ENCODE measurements at regions not wholly inside any gene's neighbourhood (a gene's known extent, or its start where the extent isn't known, plus 50 kb on each side); places are given as distances from the start of the nearest gene placed in this dataset.
A peak's percentile ranks its signal among the peaks of the same experiment; 100 is the strongest.

DNA sequence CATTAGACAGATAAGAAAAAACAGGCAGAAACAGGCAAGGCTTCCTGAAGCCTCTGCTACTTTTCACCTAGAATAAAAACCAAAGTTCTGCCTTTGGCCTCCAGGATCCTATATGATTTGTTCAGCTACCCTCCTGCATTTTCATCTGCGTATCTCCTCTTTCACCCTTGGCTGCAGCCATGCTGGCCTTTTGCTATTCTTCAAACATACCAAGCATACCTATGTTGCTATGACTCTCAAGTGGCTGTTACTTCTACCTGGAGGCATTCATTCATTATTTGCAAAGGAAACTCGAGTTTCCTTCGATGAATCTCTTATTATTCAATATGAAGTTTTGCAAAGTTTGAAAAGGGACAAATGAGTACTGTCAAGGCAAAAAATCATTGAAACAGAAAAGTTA lies 106.4 kb upstream of the HNMT start:
- no peaks in the 10 kb centered on the region for H3K9me2 ChIP-seq (replicated peaks; ENCODE audit: insufficient read depth, low read length)
- H3K27me3 ChIP-seq (ENCODE audit: low read length): no peaks in the 10 kb centered on the region; the same call in 1 of the 2 replicates
- no peak for TF ChIP-seq EZH2phosphoT487 (conservative IDR thresholded peaks at IDR 0.05; ENCODE audit: low read length)
- H2AFZ ChIP-seq (ENCODE audit: low read depth, low read length, severe bottlenecking): no peak overlapping the region
- H4K20me1 ChIP-seq (ENCODE audit: low read depth, low read length): no peaks in the 10 kb centered on the region
- no peaks in the 10 kb centered on the region for H3K9me3 ChIP-seq (ENCODE audit: insufficient read depth, low read length)
- no peaks in the 10 kb centered on the region for H3K79me2 ChIP-seq (ENCODE audit: insufficient read depth, low read length)
- H3K9ac ChIP-seq (ENCODE audit: low read length): no peak overlapping the region
- H3K4me3 ChIP-seq (ENCODE audit: insufficient read depth, low read length, poor library complexity, severe bottlenecking): no peak overlapping the region
- H3K27ac ChIP-seq (ENCODE audit: low read depth, low read length): no peak overlapping the region
- H3F3A ChIP-seq (ENCODE audit: insufficient read depth): no peaks in the 10 kb centered on the region
- H3K36me3 ChIP-seq (ENCODE audit: low read length): no peaks in the 10 kb centered on the region
- H3K4me2 ChIP-seq (ENCODE audit: low read depth, low read length, poor library complexity, severe bottlenecking): no peak overlapping the region

DNA sequence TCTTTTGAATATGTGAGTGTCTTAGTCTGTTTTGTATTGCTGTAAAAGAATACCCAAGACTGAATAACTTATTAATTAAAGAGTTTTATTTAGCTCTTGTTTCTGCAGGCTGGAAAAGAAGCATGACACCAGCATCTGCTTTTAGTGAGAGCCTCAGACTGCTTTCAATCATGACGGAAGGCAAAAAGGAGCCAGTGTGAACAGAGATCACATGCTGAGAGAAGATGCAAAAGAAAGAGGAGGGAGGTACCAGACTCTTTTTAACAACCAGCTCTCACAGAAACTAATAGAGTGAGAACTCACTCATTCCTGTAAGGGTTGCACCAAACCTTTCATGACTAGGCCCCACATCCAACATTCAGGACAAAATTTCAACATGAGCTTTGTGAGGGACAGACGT lies 101.6 kb upstream of the HNMT start:
- Histone ChIP-seq H3K79me2 (ENCODE audit: insufficient read depth, low read length) (no peaks in the 10 kb centered on the region), H2AFZ (ENCODE audit: low read depth, low read length, severe bottlenecking) (no peak overlapping the region), H3K9ac (ENCODE audit: low read length) (no peak overlapping the region), H3K9me2 (replicated peaks; ENCODE audit: insufficient read depth, low read length) (no peaks in the 10 kb centered on the region), H4K20me1 (ENCODE audit: low read depth, low read length) (no peaks in the 10 kb centered on the region), H3K4me3 (ENCODE audit: insufficient read depth, low read length, poor library complexity, severe bottlenecking) (no peak overlapping the region), H3F3A (ENCODE audit: insufficient read depth) (no peaks in the 10 kb centered on the region), H3K27me3 (ENCODE audit: low read length) (no peaks in the 10 kb centered on the region; the same call in 1 of the 2 replicates), H3K4me2 (ENCODE audit: low read depth, low read length, poor library complexity, severe bottlenecking) (no peak overlapping the region), H3K9me3 (ENCODE audit: insufficient read depth, low read length) (no peaks in the 10 kb centered on the region), H3K36me3 (ENCODE audit: low read length) (no peaks in the 10 kb centered on the region), H3K27ac (ENCODE audit: low read depth, low read length) (no peak overlapping the region)
- TF ChIP-seq EZH2phosphoT487 (conservative IDR thresholded peaks at IDR 0.05; ENCODE audit: low read length): no peak
- TF ChIP-seq, protein P1, sequence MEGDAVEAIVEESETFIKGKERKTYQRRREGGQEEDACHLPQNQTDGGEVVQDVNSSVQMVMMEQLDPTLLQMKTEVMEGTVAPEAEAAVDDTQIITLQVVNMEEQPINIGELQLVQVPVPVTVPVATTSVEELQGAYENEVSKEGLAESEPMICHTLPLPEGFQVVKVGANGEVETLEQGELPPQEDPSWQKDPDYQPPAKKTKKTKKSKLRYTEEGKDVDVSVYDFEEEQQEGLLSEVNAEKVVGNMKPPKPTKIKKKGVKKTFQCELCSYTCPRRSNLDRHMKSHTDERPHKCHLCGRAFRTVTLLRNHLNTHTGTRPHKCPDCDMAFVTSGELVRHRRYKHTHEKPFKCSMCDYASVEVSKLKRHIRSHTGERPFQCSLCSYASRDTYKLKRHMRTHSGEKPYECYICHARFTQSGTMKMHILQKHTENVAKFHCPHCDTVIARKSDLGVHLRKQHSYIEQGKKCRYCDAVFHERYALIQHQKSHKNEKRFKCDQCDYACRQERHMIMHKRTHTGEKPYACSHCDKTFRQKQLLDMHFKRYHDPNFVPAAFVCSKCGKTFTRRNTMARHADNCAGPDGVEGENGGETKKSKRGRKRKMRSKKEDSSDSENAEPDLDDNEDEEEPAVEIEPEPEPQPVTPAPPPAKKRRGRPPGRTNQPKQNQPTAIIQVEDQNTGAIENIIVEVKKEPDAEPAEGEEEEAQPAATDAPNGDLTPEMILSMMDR (IDR thresholded peaks at IDR 0.05; ENCODE audit: insufficient read depth, low read length, poor library complexity, severe bottlenecking): no peak

DNA sequence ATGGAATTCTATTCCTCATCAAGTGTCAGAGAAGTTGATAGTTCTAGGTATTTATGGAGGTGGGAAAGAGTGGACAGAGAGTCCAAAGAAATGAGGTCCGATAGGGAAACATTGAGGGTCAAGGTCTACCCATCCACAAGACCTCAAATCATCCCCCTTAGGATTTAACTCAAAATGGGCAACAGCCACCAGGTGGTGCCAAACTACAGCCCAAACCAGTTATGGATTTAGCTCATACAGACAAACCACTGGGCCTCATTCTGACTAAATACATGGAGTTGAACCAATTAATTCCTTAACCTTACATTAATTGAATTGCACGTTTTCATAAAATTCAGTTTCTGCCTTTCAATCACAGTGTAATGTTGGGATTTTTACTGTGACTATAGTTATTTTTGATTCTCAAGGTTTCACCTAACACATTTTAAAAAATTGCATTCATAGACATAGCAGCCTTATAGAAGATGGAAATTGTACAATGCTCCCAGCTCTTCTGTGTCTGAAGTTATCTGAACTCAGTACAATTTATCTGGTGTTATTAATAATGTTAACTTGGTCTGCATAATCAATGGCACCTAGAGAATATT lies 98.2 kb upstream of the HNMT start:
- Histone ChIP-seq H3K36me3 (ENCODE audit: low read length) (no peaks in the 10 kb centered on the region), H2AFZ (ENCODE audit: low read depth, low read length, severe bottlenecking) (no peak overlapping the region), H3K9ac (ENCODE audit: low read length) (no peak overlapping the region), H3K4me2 (ENCODE audit: low read depth, low read length, poor library complexity, severe bottlenecking) (no peak overlapping the region), H3K79me2 (ENCODE audit: insufficient read depth, low read length) (no peaks in the 10 kb centered on the region), H3K9me3 (ENCODE audit: insufficient read depth, low read length) (no peaks in the 10 kb centered on the region), H4K20me1 (ENCODE audit: low read depth, low read length) (no peaks in the 10 kb centered on the region), H3F3A (ENCODE audit: insufficient read depth) (no peaks in the 10 kb centered on the region), H3K9me2 (replicated peaks; ENCODE audit: insufficient read depth, low read length) (no peaks in the 10 kb centered on the region), H3K27ac (ENCODE audit: low read depth, low read length) (no peak overlapping the region), H3K27me3 (ENCODE audit: low read length) (no peaks in the 10 kb centered on the region), H3K4me3 (ENCODE audit: insufficient read depth, low read length, poor library complexity, severe bottlenecking) (no peak overlapping the region)
- TF ChIP-seq, protein P1 (IDR thresholded peaks at IDR 0.05; ENCODE audit: insufficient read depth, low read length, poor library complexity, severe bottlenecking): peak; percentile 32
- TF ChIP-seq EZH2phosphoT487 (conservative IDR thresholded peaks at IDR 0.05; ENCODE audit: low read length): no peak

DNA sequence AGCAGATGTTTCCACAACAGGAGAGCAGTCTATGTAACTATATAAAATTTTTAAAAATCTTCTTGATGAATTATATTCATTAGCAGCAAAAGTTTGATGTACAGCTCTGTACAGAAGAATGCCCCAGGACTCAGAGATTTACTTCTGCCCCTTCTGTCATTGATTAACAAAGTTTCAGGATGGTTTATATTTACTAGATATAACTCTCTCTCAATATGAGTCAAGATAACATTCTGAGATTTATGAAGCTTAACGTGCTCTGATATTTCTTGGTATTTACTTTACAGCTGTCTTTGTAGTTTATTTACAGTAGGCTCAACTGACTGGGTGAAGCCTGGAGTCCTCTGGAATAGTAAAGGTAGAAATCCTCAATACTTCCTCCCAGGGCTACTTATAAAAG lies 93.6 kb upstream of the HNMT start:
- Histone ChIP-seq H3K79me2 (ENCODE audit: insufficient read depth, low read length) (no peaks in the 10 kb centered on the region), H3K4me3 (ENCODE audit: insufficient read depth, low read length, poor library complexity, severe bottlenecking) (no peak overlapping the region), H3K9me3 (ENCODE audit: insufficient read depth, low read length) (no peaks in the 10 kb centered on the region), H3K36me3 (ENCODE audit: low read length) (no peaks in the 10 kb centered on the region), H3K4me2 (ENCODE audit: low read depth, low read length, poor library complexity, severe bottlenecking) (no peak overlapping the region), H3K27ac (ENCODE audit: low read depth, low read length) (no peak overlapping the region), H3K9me2 (replicated peaks; ENCODE audit: insufficient read depth, low read length) (no peaks in the 10 kb centered on the region), H3K27me3 (ENCODE audit: low read length) (no peaks in the 10 kb centered on the region), H3F3A (ENCODE audit: insufficient read depth) (no peaks in the 10 kb centered on the region), H3K9ac (ENCODE audit: low read length) (no peak overlapping the region), H4K20me1 (ENCODE audit: low read depth, low read length) (no peaks in the 10 kb centered on the region), H2AFZ (ENCODE audit: low read depth, low read length, severe bottlenecking) (no peak overlapping the region)
- TF ChIP-seq EZH2phosphoT487 (conservative IDR thresholded peaks at IDR 0.05; ENCODE audit: low read length): no peak
- TF ChIP-seq, protein P1 (IDR thresholded peaks at IDR 0.05; ENCODE audit: insufficient read depth, low read length, poor library complexity, severe bottlenecking): no peak
